ENCODE measurements at regions not wholly inside any gene's neighbourhood (a gene's known extent, or its start where the extent isn't known, plus 50 kb on each side); places are given as distances from the start of the nearest gene placed in this dataset.
A peak's percentile ranks its signal among the peaks of the same experiment; 100 is the strongest.

- Histone ChIP-seq H2AFZ (ENCODE audit: low read length) (no peak overlapping the region), H3K18ac (ENCODE audit: low read length) (no peak overlapping the region), H2BK120ac (ENCODE audit: low read depth, low read length) (no peak overlapping the region), H3K4ac (ENCODE audit: low read length) (no peak overlapping the region), H2AK5ac (ENCODE audit: low read depth, low read length) (no peak overlapping the region), H2BK12ac (ENCODE audit: low read length) (no peak overlapping the region), H3K9ac (ENCODE audit: low read depth, low read length, poor library complexity) (no peak overlapping the region), H3K27me3 (ENCODE audit: control insufficient read depth in 3 of 3, insufficient read depth in 3 of 3, low read depth in 1 of 3, low read length in 3 of 3) (no peaks in the 10 kb centered on the region), H3K27ac (replicated peaks; ENCODE audit: low read length) (no peak overlapping the region), H3K4me1 (ENCODE audit: control insufficient read depth in 2 of 2, insufficient read depth in 1 of 2, low read depth in 1 of 2, low read length in 2 of 2) (peaks cover 5 to 12% of the 10 kb centered on the region in 2 donors), H3K23ac (ENCODE audit: low read depth, low read length, poor library complexity) (no peak overlapping the region), H4K8ac (ENCODE audit: low read depth, low read length) (no peak overlapping the region), H3K14ac (ENCODE audit: low read length) (no peak overlapping the region), H3K9me3 (replicated peaks in 1 of 2; ENCODE audit: control insufficient read depth in 2 of 2, insufficient read depth in 1 of 2, low read depth in 1 of 2, low read length in 2 of 2) (no peaks in the 10 kb centered on the region), H2BK15ac (ENCODE audit: low read length) (no peak overlapping the region), H4K91ac (ENCODE audit: low read depth, low read length, poor library complexity) (no peak overlapping the region), H3K79me1 (ENCODE audit: low read depth, low read length) (no peaks in the 10 kb centered on the region), H2BK5ac (ENCODE audit: low read length) (no peak overlapping the region), H3K4me2 (ENCODE audit: insufficient read depth, low read length, poor library complexity, severe bottlenecking) (no peak overlapping the region), H3K36me3 (replicated peaks in 1 of 2; ENCODE audit: control insufficient read depth in 2 of 2, insufficient read depth in 2 of 2, low read length in 2 of 2) (no peaks in the 10 kb centered on the region), H3K4me3 (ENCODE audit: low read length in 2 of 2) (no peak overlapping the region)
- DNase-seq (ENCODE audit: low spot score): no peak
- no CpG with 5 or more reads among the region's 6 CpGs for WGBS, 2 donors (ENCODE audit: extremely low coverage in 2 of 2, insufficient read length in 2 of 2, insufficient replicate concordance in 1 of 2)
Observed at GRCh38 chr1:218589487-218589886, 244.4 kb downstream of the TGFB2 start.

- Histone ChIP-seq H3K18ac (ENCODE audit: low read length) (no peak overlapping the region), H3K4me1 (ENCODE audit: control insufficient read depth in 2 of 2, insufficient read depth in 1 of 2, low read depth in 1 of 2, low read length in 2 of 2) (no peaks in the 10 kb centered on the region)
Observed at GRCh38 chr1:218591966-218592365, 246.8 kb downstream of the TGFB2 start.

GRCh38 chr1:218592688-218593087 is 247.6 kb downstream of the TGFB2 start:
- no peak for DNase-seq (ENCODE audit: low spot score)
- H3K4me1 ChIP-seq (ENCODE audit: control insufficient read depth in 2 of 2, insufficient read depth in 1 of 2, low read depth in 1 of 2, low read length in 2 of 2): no peaks in the 10 kb centered on the region
- no peak overlapping the region for H2AFZ ChIP-seq (ENCODE audit: low read length)
- no peak overlapping the region for H3K14ac ChIP-seq (ENCODE audit: low read length)
- WGBS, 2 donors (ENCODE audit: extremely low coverage in 2 of 2, insufficient read length in 2 of 2, insufficient replicate concordance in 1 of 2): no CpG with 5 or more reads among the region's 2 CpGs
- no peak overlapping the region for H3K4me2 ChIP-seq (ENCODE audit: insufficient read depth, low read length, poor library complexity, severe bottlenecking)
- no peak overlapping the region for H2AK5ac ChIP-seq (ENCODE audit: low read depth, low read length)
- H2BK15ac ChIP-seq (ENCODE audit: low read length): no peak overlapping the region
- H3K18ac ChIP-seq (ENCODE audit: low read length): no peak overlapping the region
- no peaks in the 10 kb centered on the region for H3K9me3 ChIP-seq (replicated peaks in 1 of 2; ENCODE audit: control insufficient read depth in 2 of 2, insufficient read depth in 1 of 2, low read depth in 1 of 2, low read length in 2 of 2)
- H3K36me3 ChIP-seq (replicated peaks in 1 of 2; ENCODE audit: control insufficient read depth in 2 of 2, insufficient read depth in 2 of 2, low read length in 2 of 2): no peaks in the 10 kb centered on the region
- H4K91ac ChIP-seq (ENCODE audit: low read depth, low read length, poor library complexity): no peak overlapping the region
- H4K8ac ChIP-seq (ENCODE audit: low read depth, low read length): no peak overlapping the region
- H2BK5ac ChIP-seq (ENCODE audit: low read length): no peak overlapping the region
- no peak overlapping the region for H3K4me3 ChIP-seq (ENCODE audit: low read length in 2 of 2)
- H2BK120ac ChIP-seq (ENCODE audit: low read depth, low read length): no peak overlapping the region
- no peaks in the 10 kb centered on the region for H3K27me3 ChIP-seq (ENCODE audit: control insufficient read depth in 3 of 3, insufficient read depth in 3 of 3, low read depth in 1 of 3, low read length in 3 of 3)
- no peak overlapping the region for H3K4ac ChIP-seq (ENCODE audit: low read length)
- H3K79me1 ChIP-seq (ENCODE audit: low read depth, low read length): no peaks in the 10 kb centered on the region
- no peak overlapping the region for H3K27ac ChIP-seq (replicated peaks; ENCODE audit: low read length)
- H2BK12ac ChIP-seq (ENCODE audit: low read length): no peak overlapping the region
- no peak overlapping the region for H3K9ac ChIP-seq (ENCODE audit: low read depth, low read length, poor library complexity)
- H3K23ac ChIP-seq (ENCODE audit: low read depth, low read length, poor library complexity): no peak overlapping the region

More at GRCh38 chr1:218591966-218592365, 246.8 kb downstream of the TGFB2 start:
- H3K4me3 ChIP-seq (ENCODE audit: low read length in 2 of 2): no peak overlapping the region
- H3K27me3 ChIP-seq (ENCODE audit: control insufficient read depth in 3 of 3, insufficient read depth in 3 of 3, low read depth in 1 of 3, low read length in 3 of 3): no peaks in the 10 kb centered on the region
- H3K14ac ChIP-seq (ENCODE audit: low read length): no peak overlapping the region
- H2AFZ ChIP-seq (ENCODE audit: low read length): no peak overlapping the region
- no peak overlapping the region for H3K4me2 ChIP-seq (ENCODE audit: insufficient read depth, low read length, poor library complexity, severe bottlenecking)
- H3K4ac ChIP-seq (ENCODE audit: low read length): no peak overlapping the region
- no peaks in the 10 kb centered on the region for H3K79me1 ChIP-seq (ENCODE audit: low read depth, low read length)
- H3K27ac ChIP-seq (replicated peaks; ENCODE audit: low read length): no peak overlapping the region
- no peaks in the 10 kb centered on the region for H3K36me3 ChIP-seq (replicated peaks in 1 of 2; ENCODE audit: control insufficient read depth in 2 of 2, insufficient read depth in 2 of 2, low read length in 2 of 2)
- no peak overlapping the region for H2BK15ac ChIP-seq (ENCODE audit: low read length)
- H3K9me3 ChIP-seq (replicated peaks in 1 of 2; ENCODE audit: control insufficient read depth in 2 of 2, insufficient read depth in 1 of 2, low read depth in 1 of 2, low read length in 2 of 2): no peaks in the 10 kb centered on the region
- no peak overlapping the region for H3K23ac ChIP-seq (ENCODE audit: low read depth, low read length, poor library complexity)
- H2AK5ac ChIP-seq (ENCODE audit: low read depth, low read length): no peak overlapping the region
- no peak overlapping the region for H2BK120ac ChIP-seq (ENCODE audit: low read depth, low read length)
- no peak for DNase-seq (ENCODE audit: low spot score)
- H4K8ac ChIP-seq (ENCODE audit: low read depth, low read length): no peak overlapping the region
- no peak overlapping the region for H2BK12ac ChIP-seq (ENCODE audit: low read length)
- peak overlapping the region; percentile 3 for H2BK5ac ChIP-seq (ENCODE audit: low read length)
- H3K9ac ChIP-seq (ENCODE audit: low read depth, low read length, poor library complexity): no peak overlapping the region
- no peak overlapping the region for H4K91ac ChIP-seq (ENCODE audit: low read depth, low read length, poor library complexity)

- no peaks in the 10 kb centered on the region for H3K9me3 ChIP-seq (replicated peaks in 1 of 2; ENCODE audit: control insufficient read depth in 2 of 2, insufficient read depth in 1 of 2, low read depth in 1 of 2, low read length in 2 of 2)
- no peak overlapping the region for H2AK5ac ChIP-seq (ENCODE audit: low read depth, low read length)
- no peak overlapping the region for H4K8ac ChIP-seq (ENCODE audit: low read depth, low read length)
- H2BK5ac ChIP-seq (ENCODE audit: low read length): no peak overlapping the region
- peak overlapping the region; percentile 68 for H2AFZ ChIP-seq (ENCODE audit: low read length)
- H3K27me3 ChIP-seq (ENCODE audit: control insufficient read depth in 3 of 3, insufficient read depth in 3 of 3, low read depth in 1 of 3, low read length in 3 of 3): no peaks in the 10 kb centered on the region
- H2BK12ac ChIP-seq (ENCODE audit: low read length): no peak overlapping the region
- H3K4ac ChIP-seq (ENCODE audit: low read length): no peak overlapping the region
- no peak overlapping the region for H3K23ac ChIP-seq (ENCODE audit: low read depth, low read length, poor library complexity)
- H3K18ac ChIP-seq (ENCODE audit: low read length): no peak overlapping the region
- no peaks in the 10 kb centered on the region for H3K36me3 ChIP-seq (replicated peaks in 1 of 2; ENCODE audit: control insufficient read depth in 2 of 2, insufficient read depth in 2 of 2, low read length in 2 of 2)
- H3K4me2 ChIP-seq (ENCODE audit: insufficient read depth, low read length, poor library complexity, severe bottlenecking): no peak overlapping the region
- H3K4me1 ChIP-seq (ENCODE audit: control insufficient read depth in 2 of 2, insufficient read depth in 1 of 2, low read depth in 1 of 2, low read length in 2 of 2): no peaks in the 10 kb centered on the region
- H3K9ac ChIP-seq (ENCODE audit: low read depth, low read length, poor library complexity): no peak overlapping the region
- no peak overlapping the region for H3K4me3 ChIP-seq (ENCODE audit: low read length in 2 of 2)
- no peaks in the 10 kb centered on the region for H3K79me1 ChIP-seq (ENCODE audit: low read depth, low read length)
- no peak for DNase-seq (ENCODE audit: low spot score)
- H2BK15ac ChIP-seq (ENCODE audit: low read length): no peak overlapping the region
- no CpG with 5 or more reads among the region's 3 CpGs for WGBS, 2 donors (ENCODE audit: extremely low coverage in 2 of 2, insufficient read length in 2 of 2, insufficient replicate concordance in 1 of 2)
- no peak overlapping the region for H4K91ac ChIP-seq (ENCODE audit: low read depth, low read length, poor library complexity)
- no peak overlapping the region for H3K14ac ChIP-seq (ENCODE audit: low read length)
- H3K27ac ChIP-seq (replicated peaks; ENCODE audit: low read length): no peak overlapping the region
- H2BK120ac ChIP-seq (ENCODE audit: low read depth, low read length): no peak overlapping the region
Observed at GRCh38 chr1:218600968-218601367, 255.8 kb downstream of the TGFB2 start.
